ENCODE measurements at regions not wholly inside any gene's neighbourhood (a gene's known extent, or its start where the extent isn't known, plus 50 kb on each side); places are given as distances from the start of the nearest gene placed in this dataset.
A peak's percentile ranks its signal among the peaks of the same experiment; 100 is the strongest.

DNA sequence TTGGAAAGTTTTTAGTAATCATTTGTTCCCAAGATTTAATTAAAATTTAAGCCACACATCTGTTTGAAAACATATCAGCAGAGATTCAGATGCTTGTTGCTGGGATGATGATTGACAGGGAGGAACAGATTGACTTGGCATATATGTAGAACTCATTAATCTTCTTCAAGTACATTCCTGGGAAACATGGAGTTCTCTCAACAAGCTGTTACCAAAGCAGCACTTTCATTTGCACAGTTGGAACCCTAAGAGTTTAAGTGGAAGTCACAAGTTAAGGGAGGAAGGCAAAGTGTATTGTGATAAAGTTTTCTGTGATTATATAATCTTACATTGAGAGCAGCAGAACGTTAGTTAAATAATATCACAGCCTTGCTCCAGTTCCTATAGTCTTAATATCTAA, 485.4 kb upstream of the CELF2 start:
- ATAC-seq (no peak), DNase-seq (no peak)
- H3K4me3 ChIP-seq (ENCODE audit: low read length): no peak overlapping the region
- no peaks in the 10 kb centered on the region for H3K27me3 ChIP-seq (ENCODE audit: control insufficient read depth, insufficient read depth)
- intact Hi-C loops (cut with DNase I): no loop called here
- no peak overlapping the region for H3K27ac ChIP-seq (ENCODE audit: low read length)
- H3K9me3 ChIP-seq (ENCODE audit: control insufficient read depth, low read length): no peaks in the 10 kb centered on the region
- 29% methylated on average over 1 of the region's 1 CpG for WGBS
- no peaks in the 10 kb centered on the region for H3K4me1 ChIP-seq (ENCODE audit: control insufficient read depth, insufficient read depth, low read length)

DNA sequence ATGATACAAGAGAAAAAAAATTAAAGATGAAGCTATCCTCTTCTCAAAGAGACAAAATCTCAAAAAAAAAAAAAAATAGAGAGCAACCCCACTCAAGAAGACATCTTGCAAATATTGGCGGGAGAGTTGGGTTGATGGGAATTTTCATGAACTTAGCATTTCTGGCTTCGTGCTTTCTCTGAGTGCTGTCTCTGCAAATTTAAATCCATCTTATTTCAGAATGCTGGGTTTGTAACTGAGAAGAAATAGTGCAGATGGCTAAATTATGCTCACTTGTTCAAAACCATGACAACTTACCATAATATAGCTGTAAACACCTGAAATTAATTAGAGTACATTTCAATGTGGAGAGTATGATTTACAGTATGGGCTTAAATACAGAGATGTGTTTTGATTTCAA, 484.8 kb upstream of the CELF2 start:
- intact Hi-C loops (cut with DNase I): no loop called here
- no peak for DNase-seq
- WGBS: 91% methylated on average over 2 of the region's 2 CpGs

DNA sequence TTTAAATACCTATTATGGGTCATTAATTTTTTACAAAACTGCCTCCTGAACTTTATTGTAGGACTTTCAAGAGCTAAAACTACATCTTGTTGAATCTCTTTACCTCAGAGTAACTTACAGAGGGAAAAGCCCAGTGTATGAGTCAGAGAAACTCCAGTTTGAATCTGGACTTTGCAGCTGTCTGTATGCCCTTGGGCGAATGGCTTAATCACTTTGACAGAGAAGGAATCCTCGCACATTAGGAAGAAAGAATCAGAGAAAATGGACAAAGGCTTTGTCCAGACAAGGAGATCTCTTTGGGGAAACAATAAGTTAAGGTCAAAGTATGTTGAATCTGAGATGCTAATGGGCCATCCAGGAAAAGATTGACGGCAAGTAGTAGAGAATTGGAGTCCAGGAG, 484.2 kb upstream of the CELF2 start:
- no peaks in the 10 kb centered on the region for H3K9me3 ChIP-seq (ENCODE audit: control insufficient read depth, low read length)
- H3K4me1 ChIP-seq (ENCODE audit: control insufficient read depth, insufficient read depth, low read length): no peaks in the 10 kb centered on the region
- no peak for ATAC-seq
- H3K27ac ChIP-seq (ENCODE audit: low read length): no peak overlapping the region
- WGBS: 83% methylated on average over 3 of the region's 3 CpGs
- no peaks in the 10 kb centered on the region for H3K27me3 ChIP-seq (ENCODE audit: control insufficient read depth, insufficient read depth)
- DNase-seq: no peak
- intact Hi-C loops (cut with DNase I): no loop called here
- no peak overlapping the region for H3K4me3 ChIP-seq (ENCODE audit: low read length)

More for the DNA sequence above, 484.8 kb upstream of the CELF2 start:
- Histone ChIP-seq H3K4me3 (ENCODE audit: low read length) (no peak overlapping the region), H3K27me3 (ENCODE audit: control insufficient read depth, insufficient read depth) (no peaks in the 10 kb centered on the region), H3K27ac (ENCODE audit: low read length) (no peak overlapping the region), H3K9me3 (ENCODE audit: control insufficient read depth, low read length) (no peaks in the 10 kb centered on the region), H3K4me1 (ENCODE audit: control insufficient read depth, insufficient read depth, low read length) (no peaks in the 10 kb centered on the region)
- no peak for ATAC-seq

DNA sequence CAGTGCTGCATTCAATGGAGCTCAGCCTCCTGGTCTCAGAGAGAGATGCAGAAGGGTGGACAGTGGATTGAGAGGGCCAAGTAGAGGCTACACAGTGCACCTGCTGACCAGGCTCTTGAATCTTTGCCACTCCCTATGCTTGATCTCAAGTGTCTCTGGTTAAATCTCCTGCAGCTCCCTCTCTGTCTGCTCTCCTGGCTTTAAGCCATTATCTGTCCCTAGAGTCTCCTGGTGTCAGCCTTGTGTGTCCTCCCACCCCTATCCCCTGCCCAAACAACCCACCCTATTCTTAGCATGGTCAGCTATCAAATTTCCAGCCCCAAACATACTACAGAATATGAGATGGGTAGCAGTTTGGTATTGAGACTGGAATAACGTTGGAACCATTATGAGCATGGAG, 479.3 kb upstream of the CELF2 start:
- Histone ChIP-seq H3K4me3 (ENCODE audit: low read length) (no peak overlapping the region), H3K9me3 (ENCODE audit: control insufficient read depth, low read length) (no peaks in the 10 kb centered on the region), H3K27ac (ENCODE audit: low read length) (no peak overlapping the region), H3K4me1 (ENCODE audit: control insufficient read depth, insufficient read depth, low read length) (no peaks in the 10 kb centered on the region), H3K27me3 (ENCODE audit: control insufficient read depth, insufficient read depth) (no peaks in the 10 kb centered on the region)
- DNase-seq: no peak
- WGBS: 80% methylated on average over 1 of the region's 1 CpG
- intact Hi-C loops (cut with DNase I): no loop called here
- no peak for ATAC-seq

DNA sequence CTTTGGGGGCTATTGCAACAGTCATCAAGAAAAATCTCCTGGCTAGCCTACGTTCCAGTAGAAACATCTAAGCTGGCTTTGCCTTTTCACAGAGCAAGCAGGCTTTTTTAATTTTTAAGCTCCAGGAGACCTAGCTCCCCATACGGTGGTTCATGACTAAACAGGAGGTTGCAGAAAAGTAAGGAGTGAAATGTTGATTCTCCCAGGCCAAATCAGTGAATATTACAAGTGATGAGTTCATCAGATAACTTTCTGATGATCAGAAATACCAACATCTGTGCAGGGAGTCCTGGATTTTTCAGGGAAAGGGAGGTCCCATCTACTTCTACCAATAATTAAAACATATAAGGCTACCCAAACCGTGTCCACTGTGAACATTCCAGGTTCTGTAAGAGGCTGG, 477.3 kb upstream of the CELF2 start:
- no peak overlapping the region for H3K4me3 ChIP-seq (ENCODE audit: low read length)
- 81% methylated on average over 3 of the region's 3 CpGs for WGBS
- ATAC-seq: no peak

DNA sequence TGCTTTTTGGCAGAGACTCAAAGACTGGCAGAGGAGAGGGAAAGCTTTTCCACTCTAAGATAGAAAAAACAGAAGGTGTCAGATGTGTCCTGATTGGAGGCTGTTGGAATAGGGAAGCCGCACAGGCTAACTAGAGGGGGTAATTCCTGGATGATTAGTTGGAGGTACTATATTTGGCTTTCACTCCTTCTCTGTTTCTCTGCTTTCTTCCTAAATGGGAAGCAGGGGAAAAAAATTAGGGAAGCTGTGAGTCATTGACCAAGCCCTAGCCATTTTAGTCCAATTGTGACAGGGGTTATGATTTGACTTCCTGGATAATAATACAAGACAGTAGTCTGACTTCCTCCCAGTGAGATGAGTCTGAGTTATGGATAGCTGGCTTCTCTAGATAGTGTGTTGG, 475.2 kb upstream of the CELF2 start:
- peak in 1 of 2 donors; percentile 62 for ATAC-seq
- no peak for DNase-seq
- Histone ChIP-seq H3K4me3 (ENCODE audit: low read length) (no peak overlapping the region), H3K4me1 (ENCODE audit: control insufficient read depth, insufficient read depth, low read length) (no peaks in the 10 kb centered on the region), H3K9me3 (ENCODE audit: control insufficient read depth, low read length) (no peaks in the 10 kb centered on the region), H3K27me3 (ENCODE audit: control insufficient read depth, insufficient read depth) (no peaks in the 10 kb centered on the region), H3K27ac (ENCODE audit: low read length) (no peak overlapping the region)
- WGBS: 38% methylated on average over 1 of the region's 1 CpG
- intact Hi-C loops (cut with DNase I): no loop called here

More for the DNA sequence above, 477.3 kb upstream of the CELF2 start:
- H3K27me3 ChIP-seq (ENCODE audit: control insufficient read depth, insufficient read depth): no peaks in the 10 kb centered on the region
- H3K4me1 ChIP-seq (ENCODE audit: control insufficient read depth, insufficient read depth, low read length): no peaks in the 10 kb centered on the region
- no peak for DNase-seq
- no peak overlapping the region for H3K27ac ChIP-seq (ENCODE audit: low read length)
- intact Hi-C loops (cut with DNase I): no loop called here
- no peaks in the 10 kb centered on the region for H3K9me3 ChIP-seq (ENCODE audit: control insufficient read depth, low read length)

DNA sequence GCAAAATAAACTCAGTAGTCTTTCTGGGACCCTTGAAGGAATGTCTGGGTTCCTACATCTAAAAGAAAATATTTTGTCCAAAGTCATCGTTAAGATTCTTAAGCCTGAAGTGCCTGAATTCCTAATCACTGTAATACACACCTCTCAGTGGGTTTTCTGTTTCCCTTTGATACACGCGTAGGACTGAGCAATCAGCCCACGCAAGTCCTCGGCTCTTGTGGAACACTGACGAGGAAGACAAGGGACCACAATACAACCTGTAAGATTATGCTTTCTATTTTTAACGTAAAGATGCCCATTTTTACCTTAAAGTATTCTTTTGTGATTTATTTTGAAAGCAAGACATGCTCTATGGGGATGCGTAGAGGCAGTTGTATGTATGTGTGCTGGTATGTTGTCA, 472.8 kb upstream of the CELF2 start:
- Histone ChIP-seq H3K27me3 (ENCODE audit: control insufficient read depth, insufficient read depth) (no peaks in the 10 kb centered on the region), H3K4me1 (ENCODE audit: control insufficient read depth, insufficient read depth, low read length) (no peaks in the 10 kb centered on the region), H3K27ac (ENCODE audit: low read length) (no peak overlapping the region), H3K4me3 (ENCODE audit: low read length) (no peak overlapping the region), H3K9me3 (ENCODE audit: control insufficient read depth, low read length) (no peaks in the 10 kb centered on the region)
- DNase-seq (no peak), ATAC-seq (no peak)
- WGBS: 70% methylated on average over 8 of the region's 8 CpGs
- intact Hi-C loops (cut with DNase I): no loop called here

DNA sequence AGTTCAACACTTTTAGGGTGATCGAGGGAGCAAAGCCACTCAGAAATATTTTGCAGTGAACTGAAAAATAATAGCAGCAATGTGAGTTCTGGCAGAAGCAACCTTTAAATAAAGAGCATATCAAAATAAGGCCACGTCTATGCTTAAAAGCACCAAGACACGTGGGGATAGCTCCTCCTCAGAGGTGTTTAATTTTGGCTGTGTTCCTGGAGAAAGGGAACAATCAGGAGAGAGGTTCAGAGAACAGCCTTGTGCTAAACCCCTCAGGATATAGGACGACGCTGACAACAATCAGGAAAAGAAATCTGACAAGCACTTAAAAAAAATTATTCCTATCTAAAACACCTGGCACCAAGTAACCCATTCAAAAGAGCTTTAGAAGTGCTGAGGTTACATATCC, 471.9 kb upstream of the CELF2 start:
- Histone ChIP-seq H3K4me1 (ENCODE audit: control insufficient read depth, insufficient read depth, low read length) (no peaks in the 10 kb centered on the region), H3K27me3 (ENCODE audit: control insufficient read depth, insufficient read depth) (no peaks in the 10 kb centered on the region), H3K4me3 (ENCODE audit: low read length) (no peak overlapping the region), H3K9me3 (ENCODE audit: control insufficient read depth, low read length) (no peaks in the 10 kb centered on the region), H3K27ac (ENCODE audit: low read length) (no peak overlapping the region)
- intact Hi-C loops (cut with DNase I): no loop called here
- 26% methylated on average over 5 of the region's 5 CpGs for WGBS
- ATAC-seq (no peak), DNase-seq (no peak)

DNA sequence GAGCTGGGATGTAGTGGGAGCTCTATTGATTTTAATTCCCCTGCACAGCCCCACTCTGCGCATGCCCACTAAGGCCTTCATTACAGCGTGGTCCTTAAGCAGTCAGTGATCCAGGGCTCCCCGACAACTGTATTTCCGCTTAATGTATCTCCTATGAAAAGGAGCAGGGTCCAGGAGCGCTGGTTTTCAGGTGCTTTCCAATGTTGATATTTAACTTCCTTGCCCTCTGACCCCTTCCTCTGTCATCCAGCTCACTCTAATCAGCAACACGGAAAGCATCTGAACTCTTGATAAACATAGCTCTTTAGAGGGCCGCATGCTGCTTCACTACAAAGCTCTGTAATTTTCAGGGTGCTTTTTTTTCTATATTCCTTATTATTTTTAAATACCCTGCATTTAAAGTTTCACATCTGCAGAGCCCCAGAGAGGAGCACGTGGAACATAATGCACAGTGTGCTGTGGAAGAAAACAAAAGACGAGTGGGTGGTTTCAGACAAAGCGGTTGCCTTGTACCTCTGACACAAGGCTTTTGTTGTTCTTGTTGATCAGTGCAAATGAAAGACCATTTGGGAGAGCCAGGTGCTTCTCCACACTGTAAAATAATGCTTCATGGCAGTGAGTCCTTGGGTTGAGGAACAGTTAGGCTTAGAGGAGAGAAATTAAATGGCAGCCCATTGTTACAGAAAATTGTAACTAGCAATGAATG, 465.9 kb upstream of the CELF2 start:
- Histone ChIP-seq H3K27me3 (ENCODE audit: control insufficient read depth, insufficient read depth) (no peaks in the 10 kb centered on the region), H3K9me3 (ENCODE audit: control insufficient read depth, low read length) (no peaks in the 10 kb centered on the region), H3K27ac (ENCODE audit: low read length) (no peak overlapping the region), H3K4me3 (ENCODE audit: low read length) (no peak overlapping the region), H3K4me1 (ENCODE audit: control insufficient read depth, insufficient read depth, low read length) (no peaks in the 10 kb centered on the region)
- intact Hi-C loops (cut with DNase I): no loop called here
- DNase-seq (no peak), ATAC-seq (no peak)
- 76% methylated on average over 10 of the region's 10 CpGs for WGBS

DNA sequence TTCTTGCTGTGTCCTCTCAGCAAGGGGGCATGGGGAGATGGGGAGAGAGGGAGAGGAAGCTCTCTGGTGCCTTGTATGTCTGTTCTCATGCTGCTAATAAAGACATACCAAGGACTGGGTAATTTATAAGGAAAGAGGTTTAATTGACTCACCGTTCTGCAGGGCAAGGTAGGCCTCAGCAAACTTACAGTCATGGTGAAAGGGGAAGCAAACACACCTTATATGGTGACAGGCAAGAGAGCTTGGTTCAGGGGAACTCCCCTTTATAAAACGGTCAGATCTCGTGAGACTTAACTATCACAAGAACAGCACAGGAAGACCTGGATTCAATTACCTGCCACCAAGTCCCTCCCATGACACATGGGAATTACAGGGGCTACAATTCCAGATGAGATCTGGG, 464.7 kb upstream of the CELF2 start:
- H3K4me3 ChIP-seq (ENCODE audit: low read length): no peak overlapping the region
- no peaks in the 10 kb centered on the region for H3K27me3 ChIP-seq (ENCODE audit: control insufficient read depth, insufficient read depth)
- no peak for ATAC-seq
- WGBS: 89% methylated on average over 3 of the region's 3 CpGs
- H3K9me3 ChIP-seq (ENCODE audit: control insufficient read depth, low read length): no peaks in the 10 kb centered on the region
- no peak for DNase-seq
- intact Hi-C loops (cut with DNase I): no loop called here
- no peaks in the 10 kb centered on the region for H3K4me1 ChIP-seq (ENCODE audit: control insufficient read depth, insufficient read depth, low read length)
- no peak overlapping the region for H3K27ac ChIP-seq (ENCODE audit: low read length)

DNA sequence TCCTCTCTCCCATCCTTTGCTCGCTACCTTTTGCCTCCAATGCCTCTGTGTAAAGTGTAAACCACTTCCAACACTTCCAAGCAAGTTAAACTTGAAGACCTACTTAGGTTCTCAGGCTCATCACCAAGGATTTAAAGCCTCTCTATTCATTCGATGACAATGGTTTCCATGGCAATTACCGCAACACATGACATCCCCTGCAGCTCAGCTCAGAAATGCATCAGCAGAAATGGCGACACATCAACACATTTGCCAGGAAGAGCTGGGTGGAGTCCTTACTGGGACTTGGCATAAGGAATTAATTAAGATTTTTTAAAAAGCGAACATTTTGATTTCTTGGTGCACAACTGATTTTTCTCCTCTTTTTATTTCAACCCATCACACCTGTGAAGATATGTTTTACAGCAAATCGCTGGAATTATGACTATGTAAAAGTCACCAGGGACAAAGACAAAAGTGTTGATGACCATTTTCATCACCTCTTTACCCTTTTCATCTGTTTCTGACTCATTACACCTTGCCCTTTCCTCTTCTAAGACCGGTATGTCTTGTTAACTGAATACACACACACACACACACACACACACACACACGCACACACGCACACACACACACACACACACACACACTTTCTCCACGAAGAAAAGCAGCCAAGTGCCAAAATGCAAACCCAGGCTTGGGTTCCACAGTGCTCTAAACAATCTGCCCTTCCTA, 453.4 kb upstream of the CELF2 start:
- no peak for ATAC-seq
- Histone ChIP-seq H3K27ac (ENCODE audit: low read length) (no peak overlapping the region), H3K27me3 (ENCODE audit: control insufficient read depth, insufficient read depth) (no peaks in the 10 kb centered on the region), H3K9me3 (ENCODE audit: control insufficient read depth, low read length) (no peaks in the 10 kb centered on the region), H3K4me1 (ENCODE audit: control insufficient read depth, insufficient read depth, low read length) (no peaks in the 10 kb centered on the region), H3K4me3 (ENCODE audit: low read length) (no peak overlapping the region)
- 70% methylated on average over 10 of the region's 10 CpGs for WGBS
- no peak for DNase-seq
- intact Hi-C loops (cut with DNase I): no loop called here

Data from right cardiac atrium (tissue), 5 donors.